IMR-90 (cell line): ENCODE measurements at regions not wholly inside any gene's neighbourhood (a gene's known extent, or its start where the extent isn't known, plus 50 kb on each side); places are given as distances from the start of the nearest gene placed in this dataset.

Experiments used
- ATAC-seq: fragments of 200-7000 bp; cut with Tn5 transposase; 2 replicates; pipeline ENCODE4 v1.9.1; 2020; ENCODE audit warnings: low read depth, mild to moderate bottlenecking, moderate library complexity
- BruUV-seq: library from RNA; stranded (reverse); fragments of 400-500 nt; replicated peaks from 2 replicates; lab custom pipeline; 2021; lab: Mats Ljungman, UMichigan
- CTCF ChIA-PET: fragments of 300-600 bp; formaldehyde crosslinking; extraction: SDS; loops from one replicate; lab custom pipeline; 2021; ENCODE audit warnings: antibody characterized with exemption; lab: Yijun Ruan, JAX
- POLR2A ChIA-PET: fragments of 300-600 bp; sonication (Branson Sonifier 250); formaldehyde crosslinking; loops from one replicate; lab custom pipeline; 2022; ENCODE audit warnings: antibody characterized with exemption; ENCODE audit not compliant: unreplicated experiment; lab: Charles Lee
- DNase-seq: peaks from one replicate; pipeline ENCODE4 v3.0.0; 2013
- H2AFZ ChIP-seq: replicated peaks from 2 replicates; pipeline ENCODE3; 2013; ENCODE audit warnings: low read length, mild to moderate bottlenecking; ENCODE audit not compliant: poor library complexity
- H2AK5ac ChIP-seq: 2 replicates; pipeline ENCODE4 v1.6.1; 2013; ENCODE audit warnings: low read depth, low read length, inconsistent platforms
- H2AK9ac ChIP-seq: replicated peaks from 2 replicates; pipeline ENCODE3; 2013; ENCODE audit warnings: mild to moderate bottlenecking, low read depth, low read length, moderate library complexity; ENCODE audit not compliant: poor library complexity
- H2BK120ac ChIP-seq: 2 replicates; pipeline ENCODE4 v1.6.1; 2013; ENCODE audit warnings: low read depth, low read length, inconsistent platforms
- H2BK15ac ChIP-seq: 3 replicates; pipeline ENCODE4 v1.6.1; 2013; ENCODE audit warnings: low read depth, low read length, inconsistent platforms
- H2BK20ac ChIP-seq: 2 replicates; pipeline ENCODE4 v1.6.1; 2013; ENCODE audit warnings: low read depth, mild to moderate bottlenecking, inconsistent platforms, low read length, moderate library complexity
- H2BK5ac ChIP-seq: 2 replicates; pipeline ENCODE4 v1.6.1; 2013; ENCODE audit warnings: mild to moderate bottlenecking, low read depth, low read length, inconsistent platforms; ENCODE audit not compliant: poor library complexity, severe bottlenecking
- H3K14ac ChIP-seq: replicated peaks from 2 replicates; pipeline ENCODE4 v1.6.1; 2013; ENCODE audit warnings: low read depth, low read length, inconsistent platforms
- H3K18ac ChIP-seq: 2 replicates; pipeline ENCODE4 v1.6.1; 2013; ENCODE audit warnings: low read depth, low read length, control low read depth
- H3K23ac ChIP-seq: 2 replicates; pipeline ENCODE4 v1.6.1; 2013; ENCODE audit warnings: low read depth, low read length, inconsistent platforms
- H3K27ac ChIP-seq: 2 replicates; pipeline ENCODE4 v1.5.1; 2013; ENCODE audit warnings: mild to moderate bottlenecking, control low read depth, low read length; ENCODE audit not compliant: insufficient read depth
- H3K27me3 ChIP-seq: 2 replicates; pipeline ENCODE4 v1.6.1; 2013; ENCODE audit warnings: low read length; ENCODE audit not compliant: control insufficient read depth, insufficient read depth
- H3K36me3 ChIP-seq: 2 replicates; pipeline ENCODE4 v1.6.1; 2013; ENCODE audit warnings: low read length, mixed read lengths; ENCODE audit not compliant: control insufficient read depth, insufficient read depth
- H3K4ac ChIP-seq: 2 replicates; pipeline ENCODE4 v1.6.1; 2013; ENCODE audit warnings: low read depth, low read length, inconsistent platforms
- H3K4me1 ChIP-seq: 2 replicates; pipeline ENCODE4 v1.6.1; 2013; ENCODE audit warnings: low read length, mixed read lengths; ENCODE audit not compliant: control insufficient read depth, insufficient read depth
- H3K4me2 ChIP-seq: 2 replicates; pipeline ENCODE4 v1.6.1; 2013; ENCODE audit warnings: low read depth, mild to moderate bottlenecking, control low read depth, low read length, moderate library complexity
- H3K4me3 ChIP-seq: 2 replicates; pipeline ENCODE4 v1.5.1; 2013; ENCODE audit warnings: low read depth, mild to moderate bottlenecking, control low read depth, low read length, moderate library complexity; ENCODE audit not compliant: insufficient read depth
- H3K56ac ChIP-seq: 2 replicates; pipeline ENCODE4 v1.6.1; 2013; ENCODE audit warnings: low read length, inconsistent platforms; ENCODE audit not compliant: insufficient read depth; ENCODE audit errors: extremely low read depth
- H3K79me1 ChIP-seq, 2 experiments: 2 replicates each; pipeline ENCODE4 v1.6.1; 2013; ENCODE audit warnings: low read length in 2 of 2, inconsistent platforms in 1 of 2, low read depth in 1 of 2
- H3K9ac ChIP-seq: 2 replicates; pipeline ENCODE4 v1.6.1; 2013; ENCODE audit warnings: low read depth, low read length, control low read depth
- H3K9me1 ChIP-seq: 2 replicates; pipeline ENCODE4 v1.6.1; 2013; ENCODE audit warnings: low read length, inconsistent platforms; ENCODE audit not compliant: insufficient read depth
- H3K9me3 ChIP-seq: 2 replicates; pipeline ENCODE4 v1.6.1; 2013; ENCODE audit warnings: low read length; ENCODE audit not compliant: control insufficient read depth, insufficient read depth
- H4K20me1 ChIP-seq: 2 replicates; pipeline ENCODE4 v1.6.1; 2013; ENCODE audit warnings: low read length, inconsistent platforms; ENCODE audit not compliant: insufficient read depth
- H4K5ac ChIP-seq: 2 replicates; pipeline ENCODE4 v1.6.1; 2013; ENCODE audit warnings: mild to moderate bottlenecking, low read depth, low read length, control low read depth
- H4K8ac ChIP-seq, 2 experiments: 2 replicates each; pipeline ENCODE4 v1.6.1; 2013; ENCODE audit warnings: low read depth in 2 of 2, low read length in 2 of 2, control low read depth in 1 of 2, inconsistent platforms in 1 of 2
- H4K91ac ChIP-seq: 2 replicates; pipeline ENCODE4 v1.6.1; 2013; ENCODE audit warnings: low read depth, low read length, inconsistent platforms; ENCODE audit not compliant: insufficient read depth
- CEBPB ChIP-seq: IDR thresholded peaks from 2 replicates; pipeline ENCODE4 v1.6.1; 2012; ENCODE audit warnings: low read depth, low read length, improper control_type of control experiment
- CHD1 ChIP-seq: IDR thresholded peaks from 2 replicates; pipeline ENCODE4 v1.6.1; 2012; ENCODE audit warnings: low read depth, low read length, improper control_type of control experiment
- ELK1 ChIP-seq: fragments of 150-350 bp; IDR thresholded peaks from 2 replicates; pipeline ENCODE4 v1.6.1; 2016; ENCODE audit warnings: low read depth, mild to moderate bottlenecking, low read length, moderate library complexity, borderline replicate concordance
- RCOR1 ChIP-seq: IDR thresholded peaks from 2 replicates; pipeline ENCODE4 v1.6.1; 2012; ENCODE audit warnings: mild to moderate bottlenecking, low read length, improper control_type of control experiment; ENCODE audit not compliant: insufficient replicate concordance
- SMC3 ChIP-seq: fragments of 150-350 bp; IDR thresholded peaks from 2 replicates; pipeline ENCODE4 v1.6.1; 2016; ENCODE audit warnings: low read depth, mild to moderate bottlenecking, antibody characterized with exemption, low read length, moderate library complexity
- USF2 ChIP-seq: fragments of 150-350 bp; IDR thresholded peaks from 2 replicates; pipeline ENCODE4 v1.6.1; 2017; ENCODE audit warnings: mild to moderate bottlenecking, antibody characterized with exemption, low read length, low read depth
- WGBS, 2 experiments: methylation state at CpG; one replicate each; pipeline versions ENCODE4 v1.1.5 to v1.1.7; 2013; ENCODE audit warnings: missing lambda C conversion rate in 2 of 2; ENCODE audit not compliant: insufficient read length in 1 of 2; ENCODE audit errors: extremely low coverage in 2 of 2; 5-methylcytosine and 5-hydroxymethylcytosine counted together
- dilution Hi-C: fragments of 300-500 bp; cut with HindIII; formaldehyde crosslinking; loops from one replicate; pipeline ENCODE4 v1.14.3; 2018; ENCODE audit warnings: low sequenced_read_pairs; ENCODE audit not compliant: unreplicated experiment
- in situ Hi-C: fragments of 300-500 bp; cut with MboI; formaldehyde crosslinking; loops from 3 replicates; pipeline ENCODE4 v1.14.3; 2019; ENCODE audit warnings: low sequenced_read_pairs, inconsistent platforms, mixed read lengths
- intact Hi-C: fragments of 100-400 bp; cut with micrococcal nuclease; formaldehyde crosslinking; loops from 2 replicates; pipeline ENCODE4 v1.10.0; 2022

GRCh38 chr2:221231511-221231910 lies 340.6 kb downstream of the EPHA4 start:
- Histone ChIP-seq H2BK5ac (no peak overlapping the region), H3K14ac (no peak overlapping the region), H3K4me3 (no peak overlapping the region), H3K9me1 (no peaks in the 10 kb centered on the region), H3K56ac (no peak overlapping the region), H2BK20ac (no peak overlapping the region), H3K9ac (no peak overlapping the region), H4K20me1 (no peaks in the 10 kb centered on the region), H2BK15ac (no peak overlapping the region), H2AK5ac (no peak overlapping the region), H3K79me1 (no peaks in the 10 kb centered on the region), H3K4me1 (no peaks in the 10 kb centered on the region), H3K36me3 (no peaks in the 10 kb centered on the region), H4K5ac (no peak overlapping the region), H2AK9ac (no peak overlapping the region), H3K18ac (no peak overlapping the region), H2AFZ (no peak overlapping the region), H3K23ac (no peak overlapping the region), H3K4me2 (no peak overlapping the region), H4K8ac (no peak overlapping the region), H4K91ac (no peak overlapping the region), H3K27me3 (no peaks in the 10 kb centered on the region), H3K9me3 (no peaks in the 10 kb centered on the region), H2BK120ac (no peak overlapping the region), H3K4ac (no peak overlapping the region), H3K27ac (no peak overlapping the region)
- in situ Hi-C loops (no loop called here), intact Hi-C loops (no loop called here), dilution Hi-C loops (no loop called here)
- BruUV-seq = no TSS peak
- ATAC-seq (no peak), DNase-seq (no peak)
- CTCF ChIA-PET = no interaction called here
- TF ChIP-seq SMC3 = no peak
- no peak for TF ChIP-seq CHD1
- TF ChIP-seq USF2 = no peak
- TF ChIP-seq RCOR1 = no peak
- TF ChIP-seq CEBPB = no peak
- no peak for TF ChIP-seq ELK1
- POLR2A ChIA-PET = no interaction called here
- WGBS, 2 experiments = 60% methylated on average over 1 of the region's 3 CpGs; no CpG with 5 or more reads in 1 of the 2 experiments
